Neural cell (in vitro differentiated cells): ENCODE measurements at regions not wholly inside any gene's neighbourhood (a gene's known extent, or its start where the extent isn't known, plus 50 kb on each side); places are given as distances from the start of the nearest gene placed in this dataset.

Experiments used
- H2AFZ ChIP-seq: fragments of 200-600, 300-800 bp; sonication (generic), shearing (Covaris generic); 2 replicates; pipeline ENCODE4 v1.6.0; 2014; ENCODE audit warnings: low read depth, mild to moderate bottlenecking, antibody characterized with exemption, low read length, moderate library complexity
- H3F3A ChIP-seq: fragments of 200-600 bp; shearing (Covaris generic); 2 replicates; pipeline ENCODE4 v1.6.1; 2016; ENCODE audit warnings: mild to moderate bottlenecking, moderate library complexity, mixed read lengths, antibody characterized with exemption, low read length; ENCODE audit not compliant: insufficient read depth, poor library complexity, severe bottlenecking
- H3K27ac ChIP-seq: fragments of 200-600, 300-800 bp; sonication (generic), shearing (Covaris generic); 2 replicates; pipeline ENCODE4 v1.5.1; 2014; ENCODE audit warnings: mild to moderate bottlenecking, low read length, moderate library complexity
- H3K27me3 ChIP-seq: fragments of 300-800, 200-600 bp; sonication (generic), shearing (Covaris generic); 2 replicates; pipeline ENCODE4 v1.6.0; 2014; ENCODE audit warnings: mild to moderate bottlenecking, low read depth, low read length, moderate library complexity; ENCODE audit not compliant: insufficient read depth
- H3K36me3 ChIP-seq: fragments of 300-800, 200-600 bp; sonication (generic), shearing (Covaris generic); 2 replicates; pipeline ENCODE4 v1.5.1; 2014; ENCODE audit warnings: mild to moderate bottlenecking, antibody characterized with exemption, low read length, moderate library complexity; ENCODE audit not compliant: insufficient read depth
- H3K4me2 ChIP-seq: fragments of 300-800, 200-600 bp; sonication (generic), shearing (Covaris generic); 2 replicates; pipeline ENCODE4 v1.6.0; 2014; ENCODE audit warnings: mild to moderate bottlenecking, low read length
- H3K4me3 ChIP-seq: fragments of 300-800, 200-600 bp; sonication (generic), shearing (Covaris generic); 2 replicates; pipeline ENCODE4 v1.5.1; 2014; ENCODE audit warnings: mild to moderate bottlenecking, low read length, moderate library complexity
- H3K79me2 ChIP-seq: fragments of 200-600 bp; shearing (Covaris generic); replicated peaks from 2 replicates; pipeline ENCODE4 v1.6.0; 2014; ENCODE audit warnings: mild to moderate bottlenecking, low read length, moderate library complexity; ENCODE audit not compliant: insufficient read depth
- H3K9ac ChIP-seq: fragments of 300-800, 200-600 bp; sonication (generic), shearing (Covaris generic); 2 replicates; pipeline ENCODE4 v1.6.1; 2016; ENCODE audit warnings: mild to moderate bottlenecking, low read length, mixed read lengths
- H3K9me2 ChIP-seq: fragments of 200-600 bp; shearing (Covaris generic); 2 replicates; pipeline ENCODE4 v1.6.1; 2016; ENCODE audit warnings: mild to moderate bottlenecking, low read length, mixed read lengths; ENCODE audit not compliant: insufficient read depth
- H3K9me3 ChIP-seq: fragments of 200-600, 300-800 bp; sonication (generic), shearing (Covaris generic); 2 replicates; pipeline ENCODE4 v1.6.1; 2016; ENCODE audit warnings: mild to moderate bottlenecking, mixed run types, low read length, moderate library complexity, mixed read lengths
- H4K20me1 ChIP-seq: fragments of 200-600 bp; shearing (Covaris generic); 2 replicates; pipeline ENCODE4 v1.6.1; 2016; ENCODE audit warnings: mild to moderate bottlenecking, mixed run types; ENCODE audit not compliant: insufficient read depth
- EP300 ChIP-seq: fragments of 450-650 bp; conservative IDR thresholded peaks from 2 replicates; pipeline ENCODE4 v1.6.1; 2014; ENCODE audit warnings: antibody characterized with exemption, mild to moderate bottlenecking, moderate library complexity; ENCODE audit not compliant: poor library complexity, severe bottlenecking
- EZH2 ChIP-seq: fragments of 200-600, 300-800 bp; shearing (Covaris generic), sonication (generic); IDR thresholded peaks from 2 replicates; pipeline ENCODE4 v1.6.1; 2014; ENCODE audit warnings: antibody characterized with exemption, low read length, borderline replicate concordance, mild to moderate bottlenecking; ENCODE audit not compliant: insufficient read depth, poor library complexity, severe bottlenecking
- MXI1 ChIP-seq: fragments of 450-650 bp; conservative IDR thresholded peaks from 2 replicates; pipeline ENCODE4 v1.6.1; 2014; ENCODE audit warnings: antibody characterized with exemption, mild to moderate bottlenecking; ENCODE audit not compliant: poor library complexity, severe bottlenecking
- POLR2AphosphoS5 ChIP-seq: IDR thresholded peaks from 2 replicates; pipeline ENCODE4 v1.6.1; 2012
- RAD21 ChIP-seq: fragments of 450-650 bp; conservative IDR thresholded peaks from 2 replicates; pipeline ENCODE4 v1.6.1; 2014; ENCODE audit warnings: antibody characterized with exemption, mild to moderate bottlenecking, moderate library complexity
- SMC3 ChIP-seq: fragments of 450-650 bp; conservative IDR thresholded peaks from 2 replicates; pipeline ENCODE4 v1.6.1; 2014; ENCODE audit warnings: antibody characterized with exemption, mild to moderate bottlenecking, moderate library complexity; ENCODE audit not compliant: poor library complexity
- TAF1 ChIP-seq: IDR thresholded peaks from 2 replicates; pipeline ENCODE4 v1.6.1; 2012; ENCODE audit warnings: low read depth
- TF ChIP-seq, protein P1 (sequence below): fragments of 450-650 bp; IDR thresholded peaks from 2 replicates; pipeline ENCODE4 v1.5.1; 2014; ENCODE audit warnings: antibody characterized with exemption, mild to moderate bottlenecking, moderate library complexity; ENCODE audit not compliant: poor library complexity, severe bottlenecking
- TF ChIP-seq, protein P2 (sequence below): IDR thresholded peaks from 2 replicates; pipeline ENCODE4 v1.6.1; 2012; ENCODE audit warnings: borderline replicate concordance

DNA sequence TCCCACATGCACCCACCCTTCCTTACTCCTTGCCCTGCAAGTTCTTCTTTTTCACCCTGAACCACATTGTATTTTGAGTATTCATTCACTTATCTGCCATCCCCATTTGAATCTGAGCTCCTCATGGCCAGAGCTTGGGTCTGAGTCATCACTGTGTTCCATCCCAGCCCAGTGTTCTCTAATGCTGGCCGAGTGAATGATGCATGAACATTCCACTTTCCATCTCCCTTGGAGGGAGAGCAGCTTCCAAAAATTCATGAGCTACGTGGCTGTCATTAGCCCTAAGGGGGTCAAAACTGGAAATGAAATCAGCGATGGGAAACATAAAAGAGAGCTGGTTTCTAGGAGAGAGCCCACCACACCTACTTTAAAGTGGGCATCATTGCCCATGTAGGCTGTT is 187.0 kb upstream of the USP24 start:
- H3K9ac ChIP-seq: no peak overlapping the region
- no peak overlapping the region for H3K4me3 ChIP-seq
- H3K9me3 ChIP-seq: no peaks in the 10 kb centered on the region
- H2AFZ ChIP-seq: no peak overlapping the region
- no peak overlapping the region for H3K27ac ChIP-seq
- H3K9me2 ChIP-seq: no peaks in the 10 kb centered on the region
- no peak for TF ChIP-seq SMC3
- TF ChIP-seq, protein P1, sequence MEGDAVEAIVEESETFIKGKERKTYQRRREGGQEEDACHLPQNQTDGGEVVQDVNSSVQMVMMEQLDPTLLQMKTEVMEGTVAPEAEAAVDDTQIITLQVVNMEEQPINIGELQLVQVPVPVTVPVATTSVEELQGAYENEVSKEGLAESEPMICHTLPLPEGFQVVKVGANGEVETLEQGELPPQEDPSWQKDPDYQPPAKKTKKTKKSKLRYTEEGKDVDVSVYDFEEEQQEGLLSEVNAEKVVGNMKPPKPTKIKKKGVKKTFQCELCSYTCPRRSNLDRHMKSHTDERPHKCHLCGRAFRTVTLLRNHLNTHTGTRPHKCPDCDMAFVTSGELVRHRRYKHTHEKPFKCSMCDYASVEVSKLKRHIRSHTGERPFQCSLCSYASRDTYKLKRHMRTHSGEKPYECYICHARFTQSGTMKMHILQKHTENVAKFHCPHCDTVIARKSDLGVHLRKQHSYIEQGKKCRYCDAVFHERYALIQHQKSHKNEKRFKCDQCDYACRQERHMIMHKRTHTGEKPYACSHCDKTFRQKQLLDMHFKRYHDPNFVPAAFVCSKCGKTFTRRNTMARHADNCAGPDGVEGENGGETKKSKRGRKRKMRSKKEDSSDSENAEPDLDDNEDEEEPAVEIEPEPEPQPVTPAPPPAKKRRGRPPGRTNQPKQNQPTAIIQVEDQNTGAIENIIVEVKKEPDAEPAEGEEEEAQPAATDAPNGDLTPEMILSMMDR: no peak
- no peak for TF ChIP-seq POLR2AphosphoS5
- TF ChIP-seq EZH2: no peak
- no peak for TF ChIP-seq TAF1
- TF ChIP-seq RAD21: no peak
- TF ChIP-seq EP300: no peak
- TF ChIP-seq, protein P2, sequence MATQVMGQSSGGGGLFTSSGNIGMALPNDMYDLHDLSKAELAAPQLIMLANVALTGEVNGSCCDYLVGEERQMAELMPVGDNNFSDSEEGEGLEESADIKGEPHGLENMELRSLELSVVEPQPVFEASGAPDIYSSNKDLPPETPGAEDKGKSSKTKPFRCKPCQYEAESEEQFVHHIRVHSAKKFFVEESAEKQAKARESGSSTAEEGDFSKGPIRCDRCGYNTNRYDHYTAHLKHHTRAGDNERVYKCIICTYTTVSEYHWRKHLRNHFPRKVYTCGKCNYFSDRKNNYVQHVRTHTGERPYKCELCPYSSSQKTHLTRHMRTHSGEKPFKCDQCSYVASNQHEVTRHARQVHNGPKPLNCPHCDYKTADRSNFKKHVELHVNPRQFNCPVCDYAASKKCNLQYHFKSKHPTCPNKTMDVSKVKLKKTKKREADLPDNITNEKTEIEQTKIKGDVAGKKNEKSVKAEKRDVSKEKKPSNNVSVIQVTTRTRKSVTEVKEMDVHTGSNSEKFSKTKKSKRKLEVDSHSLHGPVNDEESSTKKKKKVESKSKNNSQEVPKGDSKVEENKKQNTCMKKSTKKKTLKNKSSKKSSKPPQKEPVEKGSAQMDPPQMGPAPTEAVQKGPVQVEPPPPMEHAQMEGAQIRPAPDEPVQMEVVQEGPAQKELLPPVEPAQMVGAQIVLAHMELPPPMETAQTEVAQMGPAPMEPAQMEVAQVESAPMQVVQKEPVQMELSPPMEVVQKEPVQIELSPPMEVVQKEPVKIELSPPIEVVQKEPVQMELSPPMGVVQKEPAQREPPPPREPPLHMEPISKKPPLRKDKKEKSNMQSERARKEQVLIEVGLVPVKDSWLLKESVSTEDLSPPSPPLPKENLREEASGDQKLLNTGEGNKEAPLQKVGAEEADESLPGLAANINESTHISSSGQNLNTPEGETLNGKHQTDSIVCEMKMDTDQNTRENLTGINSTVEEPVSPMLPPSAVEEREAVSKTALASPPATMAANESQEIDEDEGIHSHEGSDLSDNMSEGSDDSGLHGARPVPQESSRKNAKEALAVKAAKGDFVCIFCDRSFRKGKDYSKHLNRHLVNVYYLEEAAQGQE: no peak
- no peak for TF ChIP-seq MXI1
- H3K36me3 ChIP-seq: no peaks in the 10 kb centered on the region
- no peaks in the 10 kb centered on the region for H4K20me1 ChIP-seq
- no peaks in the 10 kb centered on the region for H3F3A ChIP-seq
- no peaks in the 10 kb centered on the region for H3K27me3 ChIP-seq
- H3K79me2 ChIP-seq: no peaks in the 10 kb centered on the region
- no peak overlapping the region for H3K4me2 ChIP-seq

DNA sequence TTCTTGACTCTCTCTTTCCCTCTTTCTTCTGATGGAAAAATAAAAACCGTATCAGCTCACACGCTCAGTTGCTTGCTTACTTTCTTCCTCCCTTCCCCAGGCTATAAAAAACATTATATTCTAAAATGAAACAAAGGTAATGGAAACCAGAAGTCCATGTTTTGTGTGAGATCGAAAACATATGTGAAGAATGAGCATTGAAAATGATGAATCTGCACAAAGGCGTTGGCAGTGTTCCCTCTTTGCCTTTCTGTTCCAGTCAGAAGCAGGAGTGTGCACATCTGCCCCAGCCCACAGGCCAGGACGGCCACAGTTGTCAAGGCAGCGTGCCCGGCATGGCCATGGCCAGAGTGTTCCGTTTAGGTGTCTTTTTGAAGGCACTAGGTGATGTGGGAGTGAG is 185.3 kb upstream of the USP24 start:
- H4K20me1 ChIP-seq: no peaks in the 10 kb centered on the region

More for the DNA sequence above, 185.3 kb upstream of the USP24 start:
- Histone ChIP-seq H3K9me2 (no peaks in the 10 kb centered on the region), H3K9me3 (no peaks in the 10 kb centered on the region), H3K9ac (no peak overlapping the region), H3K4me2 (no peak overlapping the region), H3K79me2 (no peaks in the 10 kb centered on the region), H3K27me3 (no peaks in the 10 kb centered on the region), H3K27ac (no peak overlapping the region), H2AFZ (no peak overlapping the region), H3F3A (no peaks in the 10 kb centered on the region), H3K36me3 (no peaks in the 10 kb centered on the region), H3K4me3 (no peak overlapping the region)
- TF ChIP-seq EZH2: no peak
- TF ChIP-seq, protein P2: no peak
- TF ChIP-seq MXI1: no peak
- TF ChIP-seq POLR2AphosphoS5: no peak
- TF ChIP-seq EP300: no peak
